Neural cell (in vitro differentiated cells): ENCODE measurements at regions not wholly inside any gene's neighbourhood (a gene's known extent, or its start where the extent isn't known, plus 50 kb on each side); places are given as distances from the start of the nearest gene placed in this dataset.

ENCODE experiments used
- TF ChIP-seq, protein P1 (sequence below): fragments of 450-650 bp; IDR thresholded peaks from 2 replicates; pipeline ENCODE4 v1.5.1; 2014; ENCODE audit warnings: antibody characterized with exemption, mild to moderate bottlenecking, moderate library complexity; ENCODE audit not compliant: poor library complexity, severe bottlenecking
- TF ChIP-seq, protein P2 (sequence below): IDR thresholded peaks from 2 replicates; pipeline ENCODE4 v1.6.1; 2012; ENCODE audit warnings: borderline replicate concordance

DNA sequence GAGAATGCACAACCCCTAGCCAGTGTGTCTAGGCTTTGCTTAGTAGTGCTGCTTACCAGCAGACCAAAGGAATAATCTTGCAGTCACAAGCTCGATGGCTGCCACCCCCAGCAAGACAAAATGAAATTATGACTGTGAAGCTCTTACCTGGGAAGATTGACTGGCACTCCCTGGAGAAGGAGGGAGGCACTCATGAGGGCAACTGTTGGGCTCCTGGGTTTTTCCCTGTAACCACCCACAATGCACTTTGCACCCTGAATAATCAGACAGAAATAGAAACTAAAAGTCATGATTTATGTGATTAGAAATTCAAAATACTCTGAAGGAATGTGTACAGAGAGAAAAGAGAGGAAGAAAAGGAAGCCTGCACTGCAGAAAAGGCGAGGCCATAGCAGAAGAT is 144.3 kb upstream of the DGKB start:
- TF ChIP-seq, protein P1, sequence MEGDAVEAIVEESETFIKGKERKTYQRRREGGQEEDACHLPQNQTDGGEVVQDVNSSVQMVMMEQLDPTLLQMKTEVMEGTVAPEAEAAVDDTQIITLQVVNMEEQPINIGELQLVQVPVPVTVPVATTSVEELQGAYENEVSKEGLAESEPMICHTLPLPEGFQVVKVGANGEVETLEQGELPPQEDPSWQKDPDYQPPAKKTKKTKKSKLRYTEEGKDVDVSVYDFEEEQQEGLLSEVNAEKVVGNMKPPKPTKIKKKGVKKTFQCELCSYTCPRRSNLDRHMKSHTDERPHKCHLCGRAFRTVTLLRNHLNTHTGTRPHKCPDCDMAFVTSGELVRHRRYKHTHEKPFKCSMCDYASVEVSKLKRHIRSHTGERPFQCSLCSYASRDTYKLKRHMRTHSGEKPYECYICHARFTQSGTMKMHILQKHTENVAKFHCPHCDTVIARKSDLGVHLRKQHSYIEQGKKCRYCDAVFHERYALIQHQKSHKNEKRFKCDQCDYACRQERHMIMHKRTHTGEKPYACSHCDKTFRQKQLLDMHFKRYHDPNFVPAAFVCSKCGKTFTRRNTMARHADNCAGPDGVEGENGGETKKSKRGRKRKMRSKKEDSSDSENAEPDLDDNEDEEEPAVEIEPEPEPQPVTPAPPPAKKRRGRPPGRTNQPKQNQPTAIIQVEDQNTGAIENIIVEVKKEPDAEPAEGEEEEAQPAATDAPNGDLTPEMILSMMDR, result no peak
- TF ChIP-seq, protein P2, sequence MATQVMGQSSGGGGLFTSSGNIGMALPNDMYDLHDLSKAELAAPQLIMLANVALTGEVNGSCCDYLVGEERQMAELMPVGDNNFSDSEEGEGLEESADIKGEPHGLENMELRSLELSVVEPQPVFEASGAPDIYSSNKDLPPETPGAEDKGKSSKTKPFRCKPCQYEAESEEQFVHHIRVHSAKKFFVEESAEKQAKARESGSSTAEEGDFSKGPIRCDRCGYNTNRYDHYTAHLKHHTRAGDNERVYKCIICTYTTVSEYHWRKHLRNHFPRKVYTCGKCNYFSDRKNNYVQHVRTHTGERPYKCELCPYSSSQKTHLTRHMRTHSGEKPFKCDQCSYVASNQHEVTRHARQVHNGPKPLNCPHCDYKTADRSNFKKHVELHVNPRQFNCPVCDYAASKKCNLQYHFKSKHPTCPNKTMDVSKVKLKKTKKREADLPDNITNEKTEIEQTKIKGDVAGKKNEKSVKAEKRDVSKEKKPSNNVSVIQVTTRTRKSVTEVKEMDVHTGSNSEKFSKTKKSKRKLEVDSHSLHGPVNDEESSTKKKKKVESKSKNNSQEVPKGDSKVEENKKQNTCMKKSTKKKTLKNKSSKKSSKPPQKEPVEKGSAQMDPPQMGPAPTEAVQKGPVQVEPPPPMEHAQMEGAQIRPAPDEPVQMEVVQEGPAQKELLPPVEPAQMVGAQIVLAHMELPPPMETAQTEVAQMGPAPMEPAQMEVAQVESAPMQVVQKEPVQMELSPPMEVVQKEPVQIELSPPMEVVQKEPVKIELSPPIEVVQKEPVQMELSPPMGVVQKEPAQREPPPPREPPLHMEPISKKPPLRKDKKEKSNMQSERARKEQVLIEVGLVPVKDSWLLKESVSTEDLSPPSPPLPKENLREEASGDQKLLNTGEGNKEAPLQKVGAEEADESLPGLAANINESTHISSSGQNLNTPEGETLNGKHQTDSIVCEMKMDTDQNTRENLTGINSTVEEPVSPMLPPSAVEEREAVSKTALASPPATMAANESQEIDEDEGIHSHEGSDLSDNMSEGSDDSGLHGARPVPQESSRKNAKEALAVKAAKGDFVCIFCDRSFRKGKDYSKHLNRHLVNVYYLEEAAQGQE, result no peak
